ENCODE measurements at regions not wholly inside any gene's neighbourhood (a gene's known extent, or its start where the extent isn't known, plus 50 kb on each side); places are given as distances from the start of the nearest gene placed in this dataset.
"Not testable (repeated sequence)": the region's sequence is repeated elsewhere in the genome, so short reads cannot be mapped to it uniquely, and the experiment has no call there.

DNA sequence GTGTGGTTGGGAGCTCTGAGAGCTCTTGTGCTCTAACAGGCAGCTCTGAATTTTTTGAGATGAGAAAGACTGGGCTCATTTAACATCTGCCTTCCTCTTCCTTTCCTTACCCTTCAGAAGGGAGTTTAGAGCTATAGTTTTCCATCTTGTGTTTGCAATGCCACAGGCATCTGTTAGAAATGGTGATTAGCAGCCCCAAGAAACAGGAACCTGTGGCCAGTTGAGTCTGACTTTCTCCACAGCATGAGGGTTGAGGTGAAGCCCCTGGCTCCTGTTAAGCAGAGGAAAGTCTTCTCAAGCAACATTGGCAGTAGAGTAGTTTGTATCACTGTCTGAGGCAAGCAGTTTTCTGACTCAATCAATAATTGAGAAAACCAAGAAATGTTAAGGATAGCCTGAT lies 577.4 kb downstream of the ZEB2 start:
- DNase-seq = no peak

DNA sequence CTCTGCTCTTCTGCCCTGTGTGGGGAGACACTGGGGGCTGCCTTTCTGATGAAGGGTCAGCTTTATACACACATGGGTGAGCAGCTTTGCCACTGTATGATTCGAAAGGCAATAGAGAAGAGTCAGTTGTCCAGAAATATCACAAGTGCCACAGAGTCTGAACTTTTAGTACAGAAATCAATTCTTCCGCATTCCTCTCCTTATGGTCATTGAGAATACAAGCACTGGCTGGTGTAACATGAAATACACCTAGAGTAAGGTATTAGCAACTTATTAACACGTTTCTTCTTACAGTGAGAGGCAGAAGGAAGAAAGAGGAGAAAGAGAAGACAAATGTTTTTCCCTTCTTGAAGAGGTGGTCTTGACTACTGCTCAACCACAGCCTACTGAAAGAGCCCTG lies 579.2 kb downstream of the ZEB2 start:
- DNase-seq = no peak

DNA sequence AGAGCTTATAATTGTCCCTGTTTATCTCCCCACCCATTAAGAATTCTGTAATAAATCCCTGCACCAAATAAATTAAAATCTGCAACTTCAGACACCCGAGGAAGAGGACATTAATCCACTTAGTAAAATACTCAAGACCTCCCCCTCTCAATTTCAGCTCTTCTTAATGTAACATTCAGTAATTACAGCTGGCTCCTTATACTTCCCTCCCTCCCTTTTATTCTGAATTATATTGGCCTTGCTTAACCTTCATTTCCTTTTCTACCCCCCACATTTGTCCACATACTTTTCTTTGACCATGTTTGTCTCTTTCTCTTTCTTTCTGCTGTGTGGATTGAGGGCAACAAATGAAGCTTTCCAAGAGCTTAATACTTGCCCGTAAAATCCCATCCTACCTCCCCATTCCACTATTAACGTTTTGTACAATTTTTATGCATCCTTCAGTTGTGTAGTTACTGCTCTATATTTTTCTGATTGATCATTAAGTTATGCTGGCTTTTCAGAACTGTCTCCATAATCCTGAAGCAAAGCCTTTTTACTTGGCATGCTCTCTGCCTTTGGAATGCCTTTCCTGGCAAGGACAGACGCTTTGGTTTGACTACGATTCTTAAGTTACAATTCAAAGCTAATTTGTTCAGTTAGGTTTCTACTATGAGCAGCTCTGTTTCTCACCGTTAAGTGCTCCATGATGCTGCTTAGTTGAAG lies 580.1 kb downstream of the ZEB2 start:
- no peak for DNase-seq

DNA sequence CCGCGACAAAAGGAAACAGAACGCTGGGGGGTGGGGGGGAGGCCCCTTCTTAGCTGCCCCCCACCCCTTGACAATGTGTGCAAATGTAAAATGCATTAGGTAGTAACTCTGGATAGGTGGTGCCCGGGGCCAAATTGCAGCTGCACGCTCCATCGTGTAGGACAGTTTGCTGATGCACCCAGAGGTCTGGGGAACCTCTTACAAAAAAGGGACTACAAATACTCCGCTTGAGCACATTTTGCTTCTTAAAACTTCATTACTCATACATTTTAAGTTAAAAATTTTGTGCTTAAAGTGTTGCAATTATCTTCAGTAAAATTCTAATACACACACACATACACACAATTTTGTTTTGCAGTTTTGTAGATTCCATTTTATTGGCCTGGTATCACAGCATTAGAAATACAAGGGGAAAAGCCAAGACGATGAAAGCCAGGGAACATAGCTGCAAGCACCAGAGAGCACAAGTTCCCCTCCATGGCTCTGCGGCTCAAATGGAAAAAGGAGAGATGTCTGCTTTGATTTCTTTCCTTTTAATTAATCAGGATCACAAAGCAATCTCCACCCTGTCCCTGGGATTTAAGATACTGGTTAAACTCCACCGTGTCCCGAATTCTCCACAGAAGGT lies 582.1 kb downstream of the ZEB2 start:
- peak; percentile 47 for DNase-seq

DNA sequence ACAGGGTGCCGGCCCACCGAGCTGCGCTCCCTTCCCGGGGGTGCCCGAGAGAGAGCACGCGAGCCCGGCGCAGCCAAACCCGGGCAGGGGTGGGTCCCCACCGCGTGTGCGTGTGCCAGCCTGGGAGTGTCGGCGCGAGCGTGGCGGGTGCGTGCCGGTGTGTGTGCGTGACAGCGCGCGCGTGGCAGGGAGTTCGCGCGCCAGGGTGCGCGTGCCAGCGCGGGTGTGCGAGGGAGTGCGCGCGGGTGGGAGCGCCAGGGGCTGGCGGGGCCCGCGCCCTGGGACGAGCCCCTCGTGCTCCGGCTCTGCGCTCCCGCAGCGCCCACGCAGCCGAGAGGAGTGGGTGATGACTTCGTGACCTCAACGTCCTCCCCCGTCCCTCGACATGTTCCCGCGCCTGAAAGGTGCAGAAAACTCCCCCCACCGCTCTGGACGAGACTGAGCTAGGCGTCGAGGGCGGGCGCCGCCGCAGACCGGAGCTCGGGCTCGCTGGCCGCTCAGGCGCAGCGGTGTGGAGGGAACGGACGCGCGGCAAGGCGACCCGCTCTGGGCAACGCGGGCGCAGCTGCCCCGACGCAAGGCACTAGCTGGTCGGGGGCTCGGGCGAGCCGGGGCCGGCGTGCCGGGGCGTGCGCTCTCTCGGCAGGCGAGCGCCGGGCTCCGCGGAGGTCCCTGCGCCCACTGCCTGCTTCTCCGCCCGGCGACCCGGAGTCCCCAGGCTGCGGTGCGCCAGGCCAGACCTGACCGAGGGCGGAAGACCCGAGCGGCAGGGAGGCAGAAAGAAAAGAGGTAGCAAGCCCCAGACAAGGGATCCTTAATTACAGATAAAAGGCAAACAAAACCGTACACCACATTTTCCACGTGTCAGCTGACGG lies 582.8 kb downstream of the ZEB2 start:
- DNase-seq = peak; percentile 70

DNA sequence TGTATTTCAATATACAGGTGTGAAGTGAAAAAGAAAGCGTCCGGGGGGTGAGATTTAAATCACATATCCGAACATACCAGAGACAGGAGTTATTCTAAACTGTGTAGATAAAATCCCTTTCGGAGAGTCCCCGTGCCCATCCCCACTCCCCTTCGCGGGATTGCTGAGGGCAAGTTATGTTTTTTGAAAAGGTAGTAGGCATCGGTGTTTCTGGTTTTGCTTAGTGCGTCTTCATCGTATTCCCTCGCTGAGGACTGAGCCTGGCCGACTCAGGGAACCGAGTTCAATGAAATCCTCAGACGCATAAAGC lies 583.4 kb downstream of the ZEB2 start:
- no peak for DNase-seq

DNA sequence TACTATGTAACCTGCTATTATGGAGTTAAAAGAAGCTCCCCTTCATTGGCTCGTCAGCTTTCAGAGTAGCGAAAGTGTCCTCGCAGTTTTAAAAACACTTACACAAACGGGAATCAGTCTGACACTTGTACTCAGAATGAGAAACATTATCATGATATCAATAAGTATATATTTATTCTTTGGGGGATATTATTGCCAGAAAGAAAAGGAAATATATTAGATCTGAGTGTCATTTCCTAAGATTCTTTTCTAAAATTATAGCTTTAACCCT lies 584.5 kb downstream of the ZEB2 start:
- no peak for DNase-seq

DNA sequence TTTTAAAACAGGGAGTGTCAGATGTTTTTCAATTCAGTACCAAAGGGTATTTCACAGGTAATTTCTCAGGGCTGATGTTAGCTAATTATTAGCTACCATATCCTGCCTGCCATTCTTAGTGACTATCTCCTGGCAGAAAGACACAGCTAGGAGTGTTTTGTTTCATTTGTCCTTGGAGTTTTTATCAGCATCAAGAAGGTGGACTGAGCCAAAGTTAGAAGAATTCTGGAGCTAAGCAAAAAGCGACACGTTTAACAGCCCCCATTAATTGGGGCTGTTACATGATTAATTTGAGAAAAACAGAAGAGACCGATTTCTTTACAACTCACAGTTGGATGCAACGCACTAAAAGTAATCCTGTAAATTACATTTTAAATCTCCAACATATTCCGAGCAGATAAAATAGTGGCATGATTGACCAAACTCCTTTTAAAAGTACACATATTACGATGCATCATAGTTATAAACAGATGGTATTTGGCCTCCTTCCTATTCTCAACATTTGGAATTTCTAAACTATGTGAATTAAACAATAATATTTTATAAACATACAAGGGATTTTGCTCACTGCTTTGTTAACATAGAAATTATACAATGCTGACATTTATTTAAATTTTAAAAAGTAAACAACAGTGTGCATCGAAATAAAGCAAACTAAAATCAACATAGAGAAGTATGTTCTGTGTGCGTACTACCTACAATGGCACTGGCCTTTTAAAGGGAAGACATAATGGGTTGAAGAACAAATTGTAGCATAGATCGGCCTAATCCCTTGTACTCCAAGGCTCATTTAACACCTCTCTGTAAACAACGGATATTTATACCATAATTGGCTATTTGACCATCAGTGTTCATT lies 585.1 kb downstream of the ZEB2 start:
- no peak for DNase-seq

DNA sequence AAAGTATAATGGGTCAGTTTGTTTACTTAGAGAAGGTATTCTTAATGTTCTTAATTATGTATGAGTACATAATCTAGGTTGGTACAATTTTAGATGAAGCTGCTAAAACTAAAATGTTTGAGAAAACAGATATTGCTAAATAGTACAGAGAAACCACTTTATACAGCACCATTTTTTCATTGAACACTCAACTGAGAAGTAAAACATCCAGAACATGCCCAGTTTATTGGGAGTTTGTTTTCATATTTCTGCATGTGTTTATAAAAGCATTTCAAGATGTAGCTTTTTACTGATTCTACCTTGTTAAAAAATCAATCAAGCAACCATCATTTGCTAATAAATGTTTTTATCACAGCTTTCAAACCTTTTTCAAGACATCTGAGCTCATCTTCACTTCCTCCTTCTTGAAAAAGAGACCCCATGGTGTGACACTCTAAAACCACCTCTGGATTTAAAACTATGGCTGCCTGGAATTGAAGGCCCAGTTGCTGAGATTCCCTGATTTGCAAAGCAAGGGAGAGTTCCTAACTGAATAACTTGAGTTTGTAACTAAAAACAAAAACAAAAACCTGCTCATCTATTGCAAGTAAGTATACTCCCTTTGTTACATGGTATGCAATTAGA lies 585.9 kb downstream of the ZEB2 start:
- no peak for DNase-seq

DNA sequence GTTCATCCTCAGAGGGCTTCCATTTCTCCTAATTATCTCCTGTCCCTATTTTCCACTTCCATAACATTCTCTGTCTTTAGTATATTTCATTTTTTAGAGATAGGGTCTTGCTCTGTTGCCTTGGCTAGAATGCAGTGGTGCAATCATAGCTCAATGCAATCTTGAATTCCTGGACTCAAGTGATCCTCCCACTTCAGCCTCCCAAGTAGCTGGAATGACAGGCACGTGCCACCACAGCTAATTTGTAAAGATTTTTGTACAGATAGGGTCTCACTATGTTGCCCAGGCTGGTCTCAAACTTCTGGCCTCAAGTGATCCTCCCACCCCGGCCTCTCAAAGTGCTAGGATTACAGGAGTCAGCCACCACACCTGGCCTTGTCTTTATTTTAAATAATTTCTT lies 589.0 kb downstream of the ZEB2 start:
- DNase-seq = no peak

DNA sequence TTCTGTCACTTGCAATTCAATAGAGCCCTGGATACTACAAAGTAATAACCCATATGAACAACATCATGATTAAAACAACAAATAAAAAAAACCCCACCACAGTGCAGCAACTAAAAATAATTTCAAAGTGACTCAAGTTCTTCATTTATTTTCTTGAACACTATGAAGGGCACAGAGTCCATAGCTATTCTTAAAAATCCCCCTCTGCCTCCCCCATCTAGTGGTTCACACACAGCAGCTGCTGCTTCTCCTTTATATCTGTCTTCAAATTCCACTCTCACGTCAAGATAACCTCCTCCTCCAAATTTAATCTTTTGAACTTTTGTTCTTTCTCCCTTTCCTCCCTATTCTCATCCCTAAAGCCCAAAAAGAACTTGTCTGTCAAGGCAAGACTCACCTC lies 591.3 kb downstream of the ZEB2 start:
- DNase-seq = no peak

DNA sequence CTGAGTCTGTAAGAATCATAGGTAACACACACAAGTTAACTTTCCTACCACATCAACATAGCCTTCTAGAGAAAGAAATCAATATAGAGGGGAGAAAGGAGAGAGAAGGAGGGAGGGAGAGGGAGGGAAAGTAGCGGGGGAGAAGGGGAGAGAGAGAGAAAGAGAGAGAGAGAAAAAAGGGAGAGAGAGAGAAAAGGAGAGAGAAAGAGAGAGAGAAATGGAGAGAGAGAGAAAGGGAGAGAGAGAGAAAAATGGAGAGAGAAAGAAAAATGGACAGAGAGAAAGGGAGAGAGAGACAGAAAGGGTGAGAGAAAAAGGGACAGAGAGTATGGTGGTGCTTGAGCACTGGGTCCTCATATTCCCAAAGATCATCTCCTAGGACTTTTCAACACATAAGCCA lies 591.7 kb downstream of the ZEB2 start:
- no peak for DNase-seq

DNA sequence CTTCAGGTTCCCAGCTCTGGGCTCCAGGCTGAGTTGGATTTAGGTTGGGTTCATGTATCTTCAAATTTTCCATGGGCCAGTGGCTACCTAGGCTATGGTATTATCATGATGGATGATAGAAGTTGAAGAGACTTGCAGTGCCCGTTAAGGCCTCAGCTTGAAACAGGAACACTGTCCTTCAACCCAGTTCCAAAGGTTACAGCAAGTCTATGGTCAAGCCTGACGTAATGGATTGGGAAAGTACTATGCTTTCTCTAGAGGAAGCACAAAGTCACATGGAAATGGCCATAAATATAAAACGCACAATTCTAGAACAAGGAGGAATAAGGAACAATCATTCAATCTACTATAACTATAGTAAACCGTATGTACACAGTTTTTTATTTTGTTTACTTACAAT lies 593.2 kb downstream of the ZEB2 start:
- DNase-seq = no peak

DNA sequence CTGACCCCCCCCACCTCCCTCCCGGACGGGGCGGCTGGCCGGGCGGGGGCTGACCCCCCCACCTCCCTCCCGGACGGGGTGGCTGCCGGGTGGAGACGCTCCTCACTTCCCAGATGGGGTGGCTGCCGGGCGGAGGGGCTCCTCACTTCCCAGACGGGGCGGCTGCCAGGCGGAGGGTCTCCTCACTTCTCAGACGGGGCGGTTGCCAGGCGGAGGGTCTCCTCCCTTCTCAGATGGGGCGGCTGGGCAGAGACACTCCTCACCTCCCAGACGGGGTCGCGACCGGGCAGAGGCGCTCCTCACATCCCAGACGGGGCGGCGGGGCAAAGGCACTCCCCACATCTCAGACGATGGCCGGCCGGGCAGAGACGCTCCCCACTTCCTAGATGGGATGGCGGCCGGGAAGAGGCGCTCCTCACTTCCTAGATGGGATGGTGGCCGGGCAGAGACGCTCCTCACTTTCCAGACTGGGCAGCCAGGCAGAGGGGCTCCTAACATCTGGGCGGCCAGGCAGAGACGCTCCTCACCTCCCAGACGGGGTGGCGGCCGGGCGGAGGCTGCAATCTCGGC lies 597.6 kb downstream of the ZEB2 start:
- not testable (repeated sequence) for DNase-seq

DNA sequence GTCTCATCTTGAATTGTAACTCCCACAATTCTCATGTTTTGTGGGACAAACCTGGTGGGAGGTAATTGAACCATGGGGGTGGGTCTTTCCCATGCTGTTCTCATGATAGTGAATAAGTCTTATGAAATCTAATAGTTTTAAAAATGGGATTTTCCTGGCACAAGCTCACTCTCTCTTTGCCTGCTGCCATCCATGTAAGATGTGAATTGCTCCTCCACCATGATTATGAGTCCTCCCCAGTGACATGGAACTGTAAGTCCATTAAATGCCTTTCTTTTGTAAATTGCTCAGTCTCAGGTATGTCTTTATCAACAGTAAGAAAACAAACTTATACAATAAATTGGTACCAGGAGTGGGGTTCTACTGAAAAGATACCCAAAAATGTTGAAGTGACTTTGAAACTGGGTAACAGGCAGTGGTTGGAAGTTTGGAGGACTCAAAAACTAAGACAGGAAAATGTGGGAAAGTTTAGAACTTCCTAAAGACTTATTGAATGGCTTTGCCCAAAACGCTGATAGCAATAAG lies 601.4 kb downstream of the ZEB2 start:
- no peak for DNase-seq

DNA sequence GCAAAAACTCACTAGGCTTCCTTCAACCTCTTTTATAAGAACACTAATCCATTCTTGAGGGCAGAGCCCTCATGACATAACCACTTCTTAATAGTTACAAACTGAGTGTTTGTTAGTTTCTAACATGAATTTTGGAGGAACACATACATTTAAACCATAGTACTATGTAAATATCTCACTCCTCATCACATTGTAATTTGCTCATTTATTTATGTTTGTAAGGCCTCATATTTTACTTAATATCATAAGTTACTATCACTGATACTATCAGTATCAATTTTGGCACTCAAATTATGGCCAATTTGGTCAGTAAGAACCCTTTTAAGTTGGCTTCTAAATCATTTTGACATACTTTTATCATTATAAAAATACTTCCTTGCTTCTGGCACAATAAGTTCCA lies 603.1 kb downstream of the ZEB2 start:
- no peak for DNase-seq

DNA sequence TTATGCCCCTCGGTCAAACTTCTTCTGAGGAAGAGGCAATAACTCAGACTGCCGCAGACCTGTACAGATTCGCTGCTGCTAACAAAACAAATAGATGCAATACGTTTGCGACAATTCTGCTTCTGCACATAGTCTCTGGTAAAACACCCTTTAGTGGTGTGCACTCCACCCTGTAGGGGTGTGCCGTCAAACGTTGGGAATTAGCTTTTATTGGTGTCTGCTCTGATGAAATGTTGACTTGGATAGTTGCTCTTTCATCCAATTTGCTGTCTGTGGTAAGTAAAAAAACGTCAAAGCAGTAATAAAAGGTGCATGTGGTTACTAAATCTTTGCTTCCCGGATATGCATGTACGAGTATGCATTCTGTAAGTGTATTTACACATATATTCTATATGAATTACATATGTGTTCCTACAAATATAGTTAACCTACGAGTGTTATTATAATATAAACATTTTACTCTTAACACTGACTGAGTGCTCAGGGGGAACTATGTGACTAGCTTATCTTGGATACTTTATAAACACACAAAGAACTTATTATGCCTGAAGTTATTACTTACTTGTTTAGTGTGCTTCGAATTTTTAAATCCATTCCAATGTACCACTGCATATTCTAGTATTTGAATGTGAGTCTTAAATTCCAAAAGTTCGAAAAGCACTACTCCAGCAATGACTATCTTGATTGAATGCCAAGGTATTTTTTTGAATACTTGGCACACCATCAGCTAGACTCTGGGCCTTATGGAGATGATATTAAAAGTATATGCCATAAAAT lies 610.2 kb downstream of the ZEB2 start:
- DNase-seq = no peak

DNA sequence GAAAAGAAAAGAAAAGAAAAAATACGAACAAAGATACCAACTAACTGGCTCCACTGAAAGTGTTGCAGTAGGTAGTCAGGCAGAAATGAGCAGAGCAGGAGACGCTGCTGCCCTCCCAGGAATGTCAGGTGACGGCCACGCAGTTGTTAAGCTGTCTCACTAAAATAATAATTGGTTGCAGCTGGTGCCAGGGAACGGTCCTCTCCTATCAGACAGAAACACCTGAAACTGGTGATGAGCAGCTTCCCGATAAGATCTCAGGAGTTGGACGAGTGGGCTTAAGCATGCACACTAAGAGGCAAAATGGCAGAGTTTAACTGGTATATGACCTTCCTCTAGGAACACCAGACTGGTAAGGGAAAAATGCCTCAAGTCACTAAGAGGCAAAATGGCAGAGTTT lies 611.1 kb downstream of the ZEB2 start:
- DNase-seq = no peak

DNA sequence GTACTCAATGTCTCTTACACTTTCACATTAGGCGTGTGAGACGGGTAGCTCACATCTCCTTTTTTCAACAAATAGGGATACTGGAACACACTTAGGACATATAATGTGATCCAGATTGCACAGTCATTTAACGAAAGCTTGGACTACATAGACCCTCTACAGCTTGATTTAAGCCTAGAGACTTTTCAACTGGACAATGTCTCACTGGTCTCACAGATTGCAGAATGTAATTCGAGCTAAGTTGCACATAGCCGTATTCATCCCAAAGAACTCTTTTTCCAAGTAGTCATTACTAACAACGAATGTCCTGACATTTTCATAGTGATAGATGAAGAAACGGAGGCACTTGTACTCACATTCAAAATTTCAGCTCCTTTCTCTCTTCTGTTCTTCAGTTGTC lies 612.1 kb downstream of the ZEB2 start:
- DNase-seq = no peak

DNA sequence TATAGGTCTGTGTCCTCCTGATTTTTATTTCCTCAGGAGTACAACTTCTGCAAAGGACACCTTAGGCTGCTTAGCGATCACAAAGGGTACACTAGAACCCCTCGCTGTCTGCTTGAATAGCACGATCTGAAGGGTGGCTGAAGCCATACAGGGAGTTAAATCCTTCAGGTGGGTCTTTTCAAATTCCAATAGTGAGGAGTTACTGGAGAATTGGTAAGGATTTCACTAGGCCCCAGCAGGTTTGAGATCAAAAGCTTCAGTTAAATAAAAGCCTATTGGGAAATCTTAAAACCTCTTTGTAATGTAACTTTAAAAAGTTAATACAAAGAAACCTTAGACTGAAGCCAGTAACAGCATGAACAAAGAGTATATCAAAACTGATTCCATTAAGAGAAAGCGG lies 613.1 kb downstream of the ZEB2 start:
- no peak for DNase-seq

DNA sequence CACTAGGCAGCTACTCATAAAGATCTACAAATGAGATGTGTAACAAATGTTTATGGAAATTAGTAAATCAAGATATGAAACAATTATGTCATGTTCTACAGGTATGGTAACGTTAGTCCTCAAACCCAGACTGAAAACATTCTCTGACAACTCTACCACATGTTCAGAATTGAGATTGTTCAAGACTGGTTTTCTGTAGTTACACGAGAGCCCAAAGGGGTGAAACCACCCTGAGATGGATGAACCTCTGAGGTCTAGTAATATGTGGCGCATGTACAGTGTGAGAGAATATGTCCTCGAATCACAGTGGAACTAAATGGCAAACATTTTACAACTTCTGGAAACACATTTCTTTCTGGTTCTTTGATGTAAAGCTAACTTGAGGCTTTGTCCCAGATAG lies 614.3 kb downstream of the ZEB2 start:
- no peak for DNase-seq

All from NCI-H526 treated with DMSO at 0.1 percent for 48 hours (cell line).